Glomerular endothelial cell (primary cell): ENCODE measurements at regions not wholly inside any gene's neighbourhood (a gene's known extent, or its start where the extent isn't known, plus 50 kb on each side); places are given as distances from the start of the nearest gene placed in this dataset.
"Not testable (repeated sequence)": the region's sequence is repeated elsewhere in the genome, so short reads cannot be mapped to it uniquely, and the experiment has no call there.

Source experiments
- DNase-seq: peaks from one replicate; pipeline ENCODE4 v3.0.0-alpha.2; 2011; ENCODE audit warnings: low read depth, low spot score; ENCODE audit errors: extremely low read depth

- no peak for DNase-seq
Measured at GRCh38 chr16:48011466-48011865, 144.3 kb downstream of the ABCC12 start.

GRCh38 chr16:48008011-48008525 lies 147.7 kb downstream of the ABCC12 start:
- DNase-seq = no peak

GRCh38 chr16:48004141-48004695 lies 151.6 kb downstream of the ABCC12 start:
- no peak for DNase-seq

- no peak for DNase-seq
Measured at GRCh38 chr16:48003206-48003907, 152.4 kb downstream of the ABCC12 start.

GRCh38 chr16:48001324-48001895 lies 154.4 kb downstream of the ABCC12 start:
- no peak for DNase-seq

- DNase-seq = no peak
Measured at GRCh38 chr16:48000622-48001021, 155.2 kb downstream of the ABCC12 start.

GRCh38 chr16:47999595-47999994 lies 156.2 kb downstream of the ABCC12 start:
- DNase-seq = no peak

GRCh38 chr16:47995354-47995753 lies 160.4 kb downstream of the ABCC12 start:
- no peak for DNase-seq

- no peak for DNase-seq
Measured at GRCh38 chr16:47991491-47991890, 164.3 kb downstream of the ABCC12 start.

- DNase-seq = no peak
Measured at GRCh38 chr16:47990676-47991075, 165.1 kb downstream of the ABCC12 start.

- no peak for DNase-seq
Measured at GRCh38 chr16:47987136-47987535, 168.7 kb downstream of the ABCC12 start.

- no peak for DNase-seq
Measured at GRCh38 chr16:47986031-47986430, 169.8 kb downstream of the ABCC12 start.

GRCh38 chr16:47984669-47985068 lies 171.1 kb downstream of the ABCC12 start:
- DNase-seq = no peak

GRCh38 chr16:47983999-47984580 lies 171.7 kb downstream of the ABCC12 start:
- DNase-seq = no peak

- DNase-seq = no peak
Measured at GRCh38 chr16:47980212-47980611, 175.6 kb downstream of the ABCC12 start.

GRCh38 chr16:47979616-47980182 lies 176.1 kb downstream of the ABCC12 start:
- no peak for DNase-seq

GRCh38 chr16:47979164-47979520 lies 176.7 kb downstream of the ABCC12 start:
- DNase-seq = no peak

GRCh38 chr16:47978491-47979163 lies 177.2 kb downstream of the ABCC12 start:
- no peak for DNase-seq

GRCh38 chr16:47977802-47978201 lies 178.0 kb downstream of the ABCC12 start:
- DNase-seq = no peak

- no peak for DNase-seq
Measured at GRCh38 chr16:47976636-47977210, 179.1 kb downstream of the ABCC12 start.

GRCh38 chr16:47974971-47975370 lies 180.8 kb downstream of the ABCC12 start:
- DNase-seq = not testable (repeated sequence)
